Brain microvascular endothelial cell (primary cell): ENCODE measurements at regions not wholly inside any gene's neighbourhood (a gene's known extent, or its start where the extent isn't known, plus 50 kb on each side); places are given as distances from the start of the nearest gene placed in this dataset.
"Not testable (repeated sequence)": the region's sequence is repeated elsewhere in the genome, so short reads cannot be mapped to it uniquely, and the experiment has no call there.

Source experiments
- DNase-seq: peaks from one replicate; pipeline ENCODE4 v3.0.0-alpha.2; 2020
- H3K27ac ChIP-seq: fragments of 250-450 bp; sonication (Bioruptor Pico); 2 replicates; pipeline ENCODE4 v1.5.1; 2020; ENCODE audit warnings: mild to moderate bottlenecking, moderate library complexity
- H3K27me3 ChIP-seq: fragments of 250-450 bp; sonication (Bioruptor Pico); replicated peaks from 2 replicates; pipeline ENCODE4 v1.5.1; 2020; ENCODE audit warnings: mild to moderate bottlenecking
- H3K36me3 ChIP-seq: fragments of 250-450 bp; sonication (Bioruptor Pico); replicated peaks from 2 replicates; pipeline ENCODE4 v1.5.1; 2020; ENCODE audit warnings: mild to moderate bottlenecking
- H3K4me3 ChIP-seq: 2 replicates; pipeline ENCODE4 v1.5.1; 2011; ENCODE audit warnings: low read depth, mild to moderate bottlenecking, control low read depth, low read length, moderate library complexity
- CTCF ChIP-seq: IDR thresholded peaks from 2 replicates; pipeline ENCODE4 v1.5.1; 2011; ENCODE audit warnings: low read depth, mild to moderate bottlenecking, moderate library complexity, low read length, control low read depth, inconsistent platforms; ENCODE audit errors: missing control alignments
- in situ Hi-C: cut with HindIII; loops from 2 replicates; pipeline ENCODE4 v1.10.0; 2017; ENCODE audit warnings: low sequenced_read_pairs, low pct_ligation_motif_present

- Histone ChIP-seq H3K27me3 (no peaks in the 10 kb centered on the region), H3K36me3 (no peaks in the 10 kb centered on the region)
- in situ Hi-C loops = no loop called here
These were observed 378.1 kb downstream of the DAD1 start for GRCh38 chr14:22210906-22211305.

GRCh38 chr14:22210026-22210425, 379.0 kb downstream of the DAD1 start:
- H3K36me3 ChIP-seq = no peaks in the 10 kb centered on the region
- TF ChIP-seq CTCF = no peak
- DNase-seq = no peak
- H3K27me3 ChIP-seq = no peaks in the 10 kb centered on the region
- H3K27ac ChIP-seq = no peak overlapping the region
- no peak overlapping the region for H3K4me3 ChIP-seq
- in situ Hi-C loops = no loop called here

More at GRCh38 chr14:22210906-22211305, 378.1 kb downstream of the DAD1 start:
- Histone ChIP-seq H3K4me3 (no peak overlapping the region), H3K27ac (no peak overlapping the region)
- no peak for DNase-seq
- no peak for TF ChIP-seq CTCF

GRCh38 chr14:22203036-22203435, 386.0 kb downstream of the DAD1 start:
- in situ Hi-C loops = no loop called here
- Histone ChIP-seq H3K27ac (no peak overlapping the region), H3K27me3 (no peaks in the 10 kb centered on the region), H3K4me3 (no peak overlapping the region), H3K36me3 (no peaks in the 10 kb centered on the region)
- no peak for DNase-seq
- TF ChIP-seq CTCF = no peak

GRCh38 chr14:22202313-22202712, 386.7 kb downstream of the DAD1 start:
- no peak for DNase-seq
- no peak for TF ChIP-seq CTCF
- no peaks in the 10 kb centered on the region for H3K27me3 ChIP-seq
- H3K27ac ChIP-seq = no peak overlapping the region
- no peak overlapping the region for H3K4me3 ChIP-seq
- no peaks in the 10 kb centered on the region for H3K36me3 ChIP-seq
- in situ Hi-C loops = no loop called here

GRCh38 chr14:22200977-22201605, 387.9 kb downstream of the DAD1 start:
- no peak overlapping the region for H3K27ac ChIP-seq
- no peak overlapping the region for H3K4me3 ChIP-seq
- H3K27me3 ChIP-seq = no peaks in the 10 kb centered on the region
- no peaks in the 10 kb centered on the region for H3K36me3 ChIP-seq
- in situ Hi-C loops = no loop called here
- peak; percentile 61 for DNase-seq
- TF ChIP-seq CTCF = peak; percentile 89

GRCh38 chr14:22200131-22200530, 388.9 kb downstream of the DAD1 start:
- in situ Hi-C loops, H3K27me3 ChIP-seq, DNase-seq, H3K4me3 ChIP-seq, H3K27ac ChIP-seq, H3K36me3 ChIP-seq: not testable (repeated sequence)
